Uterus (tissue), 3 donors: ENCODE measurements at regions not wholly inside any gene's neighbourhood (a gene's known extent, or its start where the extent isn't known, plus 50 kb on each side); places are given as distances from the start of the nearest gene placed in this dataset.

ENCODE experiments used
- DNase-seq, 2 donors: peaks; one replicate each; pipeline ENCODE4 v3.0.0-alpha.2; 2019 to 2020
- H3K27ac ChIP-seq, 2 donors: fragments of 200-600 bp; sonication (generic); 1 replicate in 1 of 2; 2 replicates in 1 of 2; pipeline ENCODE4 v1.5.1; 2016 to 2018
- H3K27me3 ChIP-seq, 2 donors: fragments of 200-600 bp; sonication (generic); one replicate each; pipeline ENCODE4 v1.5.1; 2018 to 2019; ENCODE audit warnings: control low read depth in 1 of 2
- H3K36me3 ChIP-seq, 2 donors: fragments of 200-600 bp; sonication (generic); one replicate each; pipeline ENCODE4 v1.5.1; 2019; ENCODE audit warnings: control low read depth in 1 of 2
- H3K4me1 ChIP-seq, 2 donors: fragments of 200-600 bp; sonication (generic); one replicate each; pipeline ENCODE4 v1.5.1; 2018 to 2019; ENCODE audit warnings: control low read depth in 1 of 2
- H3K4me3 ChIP-seq, 2 donors: fragments of 200-600 bp; sonication (generic); 1 replicate in 1 of 2; 2 replicates in 1 of 2; pipeline ENCODE4 v1.5.1; 2018 to 2019; ENCODE audit warnings: mild to moderate bottlenecking in 1 of 2
- H3K9me3 ChIP-seq, 2 donors: fragments of 200-600 bp; sonication (generic); one replicate each; pipeline ENCODE4 v1.5.1; 2019; ENCODE audit warnings: control low read depth in 1 of 2
- POLR2A ChIP-seq, 2 donors: fragments of 450-650 bp; IDR thresholded peaks; one replicate each; pipeline ENCODE4 v1.6.1; 2016; ENCODE audit warnings: antibody characterized with exemption in 2 of 2, mild to moderate bottlenecking in 1 of 2, moderate library complexity in 1 of 2
- intact Hi-C: fragments of 100-400 bp; cut with DNase I; formaldehyde crosslinking; loops from one replicate; pipeline ENCODE4 v1.15.1; 2023; ENCODE audit warnings: low total_unique reads
- TF ChIP-seq, protein P1 (sequence below), 4 experiments: fragments of 200-600 bp in 2 of 4; fragments of 450-650 bp in 2 of 4; sonication (generic) in 2 of 4; IDR thresholded peaks; one replicate each; pipeline ENCODE4 v1.5.1; 2016 to 2019; ENCODE audit warnings: antibody characterized with exemption in 4 of 4, mild to moderate bottlenecking in 2 of 4, moderate library complexity in 1 of 4
- donor health status: DM: yes; HTN: yes; CAD: no.

DNA sequence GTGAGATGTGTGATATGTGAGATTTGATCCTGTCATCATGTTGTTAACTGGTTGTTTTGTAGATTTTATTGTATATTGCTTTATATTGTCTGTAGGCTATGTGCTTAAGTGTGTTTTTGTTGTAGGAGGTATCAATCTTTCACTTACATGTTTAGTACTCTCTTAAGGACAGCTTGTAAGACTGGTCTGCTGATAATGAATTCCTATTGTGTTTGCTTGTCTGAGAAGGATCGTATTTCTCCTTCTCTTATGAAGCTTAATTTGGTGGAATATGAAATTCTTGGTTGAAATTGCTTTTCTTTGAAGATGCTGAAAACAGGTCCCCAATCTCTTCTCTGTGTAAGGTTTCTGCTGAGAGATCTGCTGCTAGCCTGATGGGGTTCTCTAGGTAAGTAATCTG is 94.5 kb upstream of the ARHGAP5 start:
- Histone ChIP-seq H3K4me3 (no peak overlapping the region), H3K27ac (no peak overlapping the region), H3K27me3 (no peaks in the 10 kb centered on the region), H3K36me3 (no peaks in the 10 kb centered on the region), H3K4me1 (no peaks in the 10 kb centered on the region), H3K9me3 (peaks cover 0 to 16% of the 10 kb centered on the region in 2 donors)
- DNase-seq = no peak
- intact Hi-C loops = no loop called here
- TF ChIP-seq POLR2A (IDR thresholded peaks at IDR 0.05) = no peak
- TF ChIP-seq, protein P1, sequence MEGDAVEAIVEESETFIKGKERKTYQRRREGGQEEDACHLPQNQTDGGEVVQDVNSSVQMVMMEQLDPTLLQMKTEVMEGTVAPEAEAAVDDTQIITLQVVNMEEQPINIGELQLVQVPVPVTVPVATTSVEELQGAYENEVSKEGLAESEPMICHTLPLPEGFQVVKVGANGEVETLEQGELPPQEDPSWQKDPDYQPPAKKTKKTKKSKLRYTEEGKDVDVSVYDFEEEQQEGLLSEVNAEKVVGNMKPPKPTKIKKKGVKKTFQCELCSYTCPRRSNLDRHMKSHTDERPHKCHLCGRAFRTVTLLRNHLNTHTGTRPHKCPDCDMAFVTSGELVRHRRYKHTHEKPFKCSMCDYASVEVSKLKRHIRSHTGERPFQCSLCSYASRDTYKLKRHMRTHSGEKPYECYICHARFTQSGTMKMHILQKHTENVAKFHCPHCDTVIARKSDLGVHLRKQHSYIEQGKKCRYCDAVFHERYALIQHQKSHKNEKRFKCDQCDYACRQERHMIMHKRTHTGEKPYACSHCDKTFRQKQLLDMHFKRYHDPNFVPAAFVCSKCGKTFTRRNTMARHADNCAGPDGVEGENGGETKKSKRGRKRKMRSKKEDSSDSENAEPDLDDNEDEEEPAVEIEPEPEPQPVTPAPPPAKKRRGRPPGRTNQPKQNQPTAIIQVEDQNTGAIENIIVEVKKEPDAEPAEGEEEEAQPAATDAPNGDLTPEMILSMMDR (IDR thresholded peaks at IDR 0.05) = no peak

DNA sequence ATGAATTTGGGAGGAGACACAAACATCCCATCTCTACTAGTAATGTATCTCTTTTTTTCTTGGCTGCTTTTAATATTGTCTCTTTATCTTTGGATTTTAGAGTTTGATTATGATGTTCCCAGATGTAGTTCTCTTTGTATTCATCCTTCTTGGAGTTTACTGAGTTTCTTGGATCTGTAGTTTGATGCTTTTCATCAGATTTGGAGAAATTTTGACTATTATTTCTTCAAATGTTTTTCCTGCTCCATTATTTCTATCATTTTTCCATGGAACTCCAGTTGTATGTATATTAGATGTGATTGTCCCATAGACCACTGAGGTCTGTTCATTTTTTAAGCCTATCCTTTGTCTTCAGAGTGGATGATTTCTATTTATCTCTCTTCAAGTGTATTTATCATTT is 90.7 kb upstream of the ARHGAP5 start:
- no peak overlapping the region for H3K27ac ChIP-seq
- intact Hi-C loops = no loop called here
- DNase-seq = no peak
- peaks cover 0 to 16% of the 10 kb centered on the region in 2 donors for H3K9me3 ChIP-seq
- TF ChIP-seq, protein P1 (IDR thresholded peaks at IDR 0.05) = no peak
- H3K4me1 ChIP-seq = peaks cover 0 to 4% of the 10 kb centered on the region in 2 donors
- H3K4me3 ChIP-seq = no peak overlapping the region
- H3K27me3 ChIP-seq = no peaks in the 10 kb centered on the region
- no peaks in the 10 kb centered on the region for H3K36me3 ChIP-seq

DNA sequence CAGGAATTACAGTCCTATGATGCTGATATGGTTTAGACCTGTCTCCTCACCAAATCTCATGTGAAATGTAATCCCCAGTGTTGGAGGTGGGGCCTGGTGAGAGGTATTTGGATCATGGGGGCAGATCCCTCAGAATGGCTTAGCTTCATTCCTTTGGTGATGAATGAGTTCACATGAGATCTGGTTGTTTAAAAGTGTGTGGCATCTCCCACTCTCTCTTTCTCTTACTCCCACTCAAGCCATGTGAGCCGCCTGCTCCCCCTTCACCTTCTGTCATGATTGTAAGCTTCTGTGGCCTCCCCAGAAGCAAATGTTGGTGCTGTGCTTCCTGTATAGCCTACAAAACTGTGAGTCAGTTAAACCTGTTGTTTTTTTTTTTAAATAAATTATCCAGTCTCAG is 89.4 kb upstream of the ARHGAP5 start:
- peak overlapping the region in 1 of 2 donors; percentile 28 for H3K27ac ChIP-seq
- intact Hi-C loops = no loop called here

DNA sequence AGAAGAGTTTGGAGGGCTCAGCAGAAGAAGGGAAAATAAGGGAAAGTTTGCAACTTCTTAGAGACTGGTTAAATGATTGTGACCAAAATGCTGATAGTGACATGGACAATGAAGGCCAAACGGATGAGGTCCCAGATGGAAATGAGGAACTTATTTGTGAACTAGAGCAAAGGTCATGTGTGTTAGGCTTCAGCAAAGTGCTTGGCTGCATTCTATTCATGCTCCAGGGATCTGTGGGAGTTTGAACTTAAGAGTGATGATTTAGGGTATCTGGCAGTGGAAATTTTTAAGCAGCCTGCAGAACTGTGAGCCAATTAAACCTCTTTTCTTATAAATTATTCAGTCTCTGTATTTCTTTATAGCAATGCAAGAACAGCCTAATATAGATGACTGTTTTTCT is 88.9 kb upstream of the ARHGAP5 start:
- Histone ChIP-seq H3K4me1 (peaks cover 0 to 7% of the 10 kb centered on the region in 2 donors), H3K9me3 (peaks cover 0 to 7% of the 10 kb centered on the region in 2 donors), H3K4me3 (no peak overlapping the region), H3K27me3 (no peaks in the 10 kb centered on the region), H3K36me3 (no peaks in the 10 kb centered on the region), H3K27ac (peak overlapping the region in 1 of 2 donors; percentile 28)
- no peak for TF ChIP-seq POLR2A (IDR thresholded peaks at IDR 0.05)
- TF ChIP-seq, protein P1 (IDR thresholded peaks at IDR 0.05) = no peak
- intact Hi-C loops = no loop called here
- DNase-seq = no peak

More for the DNA sequence above, 89.4 kb upstream of the ARHGAP5 start:
- peaks cover 0 to 12% of the 10 kb centered on the region in 2 donors for H3K9me3 ChIP-seq
- no peak overlapping the region for H3K4me3 ChIP-seq
- DNase-seq = no peak
- H3K36me3 ChIP-seq = no peaks in the 10 kb centered on the region
- no peaks in the 10 kb centered on the region for H3K27me3 ChIP-seq
- TF ChIP-seq, protein P1 (IDR thresholded peaks at IDR 0.05) = no peak
- TF ChIP-seq POLR2A (IDR thresholded peaks at IDR 0.05) = no peak
- H3K4me1 ChIP-seq = peaks cover 0 to 7% of the 10 kb centered on the region in 2 donors

DNA sequence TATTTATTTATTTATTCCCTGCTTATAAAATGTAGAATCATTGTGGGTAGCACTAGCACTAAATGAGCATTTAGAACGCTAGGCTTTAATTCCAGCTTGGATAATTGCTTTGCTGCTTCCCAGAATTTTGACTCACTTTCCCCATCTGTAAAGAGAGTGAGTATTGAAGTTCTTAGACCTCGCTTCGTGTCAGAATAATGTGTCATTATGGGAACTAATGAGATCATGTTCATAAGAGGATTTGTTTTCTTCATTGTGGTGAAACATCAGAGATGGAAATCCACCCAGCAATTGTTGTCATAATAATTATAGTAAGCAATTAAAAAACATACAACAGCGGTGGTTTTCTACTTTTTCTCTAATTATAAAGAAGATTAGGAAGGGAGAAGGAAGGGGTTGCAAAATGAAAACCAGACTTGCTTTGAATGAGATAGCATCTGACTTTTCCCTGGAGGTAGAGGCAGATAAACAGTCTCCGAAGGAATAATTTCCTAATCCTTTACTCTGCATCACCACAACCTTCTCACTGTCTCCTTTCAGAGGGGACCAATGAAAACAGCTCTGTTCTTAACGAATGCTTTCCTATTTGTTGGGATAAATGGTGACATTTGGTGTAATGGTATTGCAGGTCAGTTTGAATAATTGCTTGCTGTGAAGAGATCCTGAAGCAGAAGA is 86.8 kb upstream of the ARHGAP5 start:
- Histone ChIP-seq H3K4me3 (no peak overlapping the region), H3K4me1 (peaks cover 0 to 7% of the 10 kb centered on the region in 2 donors), H3K9me3 (peaks cover 0 to 6% of the 10 kb centered on the region in 2 donors), H3K27ac (peak overlapping the region; percentile 10 to 61), H3K36me3 (no peaks in the 10 kb centered on the region), H3K27me3 (no peaks in the 10 kb centered on the region)
- no peak for DNase-seq
- intact Hi-C loops = no loop called here
- TF ChIP-seq, protein P1 (IDR thresholded peaks at IDR 0.05) = no peak
- TF ChIP-seq POLR2A (IDR thresholded peaks at IDR 0.05) = no peak
